ENCODE measurements at regions not wholly inside any gene's neighbourhood (a gene's known extent, or its start where the extent isn't known, plus 50 kb on each side); places are given as distances from the start of the nearest gene placed in this dataset.

DNA sequence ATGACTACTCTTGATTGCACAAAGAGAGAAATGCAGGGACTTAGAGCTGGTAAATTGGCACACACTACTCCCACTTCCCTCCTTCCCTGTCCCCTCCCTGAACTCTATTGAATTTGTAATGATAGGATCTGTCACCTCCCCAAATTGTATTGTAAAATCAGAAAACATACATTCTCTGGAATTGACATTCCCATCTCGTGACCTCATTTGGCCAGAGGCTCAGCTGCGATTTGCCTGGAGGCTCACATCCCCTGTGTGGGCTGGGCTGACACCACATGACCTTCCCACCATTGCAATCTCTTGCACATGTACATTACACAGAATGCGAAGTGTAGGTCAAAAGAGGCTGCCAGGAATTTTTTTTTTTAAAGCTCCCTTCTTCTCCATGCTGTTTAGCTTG, 172.1 kb downstream of the MID1IP1 start:
- FAIRE-seq (no peak), DNase-seq (ENCODE audit: insufficient read length, low spot score) (no peak)
- TF ChIP-seq POLR2A (IDR thresholded peaks at IDR 0.05; ENCODE audit: low read depth, low read length): no peak

DNA sequence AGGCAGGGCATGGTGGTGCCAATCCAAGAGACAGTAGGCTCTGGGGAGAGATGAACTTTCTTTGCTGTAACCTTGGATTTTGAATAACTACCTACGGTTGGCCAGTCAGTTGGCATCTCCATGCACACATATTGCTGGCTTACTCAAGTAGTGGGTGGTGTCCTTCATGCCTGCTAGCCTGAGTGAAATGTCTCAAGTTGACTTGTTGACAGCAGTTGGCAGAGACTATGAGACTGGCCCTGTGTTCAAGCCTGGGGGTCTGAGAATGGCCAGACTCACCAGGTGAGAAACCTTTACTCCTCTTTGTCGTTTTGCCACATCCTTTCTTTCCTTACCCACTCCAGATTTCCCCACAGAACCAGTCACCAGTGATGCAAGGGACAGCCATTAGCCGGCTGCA, 173.3 kb downstream of the MID1IP1 start:
- no peak for FAIRE-seq
- TF ChIP-seq POLR2A (IDR thresholded peaks at IDR 0.05; ENCODE audit: low read depth, low read length): no peak
- no peak for DNase-seq (ENCODE audit: insufficient read length, low spot score)

DNA sequence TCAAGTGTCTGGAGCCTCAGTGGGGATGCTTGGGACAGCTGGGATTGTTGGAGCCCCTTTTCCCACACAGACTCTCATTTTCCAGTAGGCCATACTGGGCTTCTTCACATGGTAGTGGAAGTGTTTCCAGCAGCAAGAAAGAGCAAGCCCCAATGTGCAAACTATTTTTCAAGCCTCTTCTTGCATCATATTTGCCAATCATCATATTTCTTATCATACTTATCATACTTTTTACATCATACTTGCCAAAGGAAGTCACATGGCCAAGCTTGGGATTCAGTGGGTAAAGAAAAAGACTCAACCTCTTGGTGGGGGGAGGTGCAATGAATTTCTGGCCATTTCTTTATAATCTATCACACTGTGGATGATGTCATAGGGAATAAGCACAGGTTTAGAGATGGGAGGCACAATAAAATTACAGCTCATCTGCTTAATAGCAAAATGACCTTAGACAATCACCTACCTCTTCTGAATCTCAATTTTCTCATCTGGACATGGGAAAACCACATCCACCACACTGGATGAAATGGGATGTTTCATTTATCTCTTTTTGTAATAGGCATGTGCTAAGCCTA, 174.2 kb downstream of the MID1IP1 start:
- no peak for FAIRE-seq
- no peak for DNase-seq (ENCODE audit: insufficient read length, low spot score)

DNA sequence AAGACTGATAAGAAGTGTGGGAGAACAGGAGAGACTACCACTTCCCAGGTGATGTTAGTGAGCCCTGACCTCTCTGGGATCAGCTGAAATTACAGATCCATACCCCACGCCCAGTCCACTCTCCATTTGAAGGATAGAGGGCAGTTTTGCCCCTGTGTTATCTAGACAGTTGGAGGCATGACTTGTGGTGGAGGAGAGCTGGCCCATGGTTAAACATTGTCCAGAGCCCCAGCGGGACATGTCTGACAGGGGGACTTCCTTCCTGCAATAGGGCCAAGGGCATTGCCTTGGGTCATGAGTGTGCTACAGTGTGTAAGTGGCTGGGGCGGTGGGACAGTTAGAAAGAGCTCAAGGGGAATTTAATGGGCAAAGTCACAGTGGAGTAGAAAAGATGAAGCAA, 181.1 kb downstream of the MID1IP1 start:
- TF ChIP-seq POLR2A (IDR thresholded peaks at IDR 0.05; ENCODE audit: low read depth, low read length): no peak
- DNase-seq (ENCODE audit: insufficient read length, low spot score) (no peak), FAIRE-seq (no peak)

More for the DNA sequence above, 174.2 kb downstream of the MID1IP1 start:
- TF ChIP-seq POLR2A (IDR thresholded peaks at IDR 0.05; ENCODE audit: low read depth, low read length): no peak

DNA sequence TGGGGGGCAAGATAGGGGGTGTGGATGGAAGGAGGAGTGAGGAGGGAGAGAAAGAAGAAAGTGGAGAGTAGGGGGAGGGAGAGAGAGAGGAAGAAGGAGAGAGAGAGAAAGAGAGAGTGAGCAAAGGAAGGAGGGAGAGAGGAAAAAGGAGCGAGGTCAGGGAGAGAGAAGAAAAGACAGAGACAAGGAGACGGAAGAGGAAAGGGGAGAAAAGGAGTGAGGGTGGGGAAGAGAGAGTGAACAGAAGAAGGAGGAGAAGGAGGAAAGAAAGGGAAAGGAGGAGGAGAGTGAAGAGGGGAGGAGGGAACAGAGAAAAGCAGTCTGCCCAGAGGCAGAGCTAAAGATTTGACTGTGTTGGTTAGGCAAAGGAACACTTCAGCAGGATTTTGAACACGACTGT, 181.6 kb downstream of the MID1IP1 start:
- FAIRE-seq (no peak), DNase-seq (ENCODE audit: insufficient read length, low spot score) (no peak)
- no peak for TF ChIP-seq POLR2A (IDR thresholded peaks at IDR 0.05; ENCODE audit: low read depth, low read length)

DNA sequence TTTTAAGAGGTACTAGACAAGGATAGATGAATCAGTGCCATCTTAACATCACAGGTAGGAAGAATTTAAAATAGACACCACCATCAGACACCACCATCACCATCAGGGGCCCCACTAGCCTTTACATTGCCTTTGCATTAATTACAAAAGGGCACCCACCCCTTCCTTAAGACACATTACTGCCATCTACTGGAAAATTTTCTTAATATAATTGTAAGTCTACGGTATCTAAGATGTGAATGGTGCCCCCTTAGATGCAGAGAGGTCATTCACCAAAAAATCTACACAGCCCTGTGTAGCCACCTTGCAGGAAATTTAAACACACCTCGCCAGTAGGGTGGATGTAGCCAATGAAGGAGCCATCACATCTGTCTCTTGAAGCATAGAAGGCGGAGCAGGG, 184.1 kb downstream of the MID1IP1 start:
- no peak for DNase-seq (ENCODE audit: insufficient read length, low spot score)
- no peak for TF ChIP-seq POLR2A (IDR thresholded peaks at IDR 0.05; ENCODE audit: low read depth, low read length)
- FAIRE-seq: no peak

DNA sequence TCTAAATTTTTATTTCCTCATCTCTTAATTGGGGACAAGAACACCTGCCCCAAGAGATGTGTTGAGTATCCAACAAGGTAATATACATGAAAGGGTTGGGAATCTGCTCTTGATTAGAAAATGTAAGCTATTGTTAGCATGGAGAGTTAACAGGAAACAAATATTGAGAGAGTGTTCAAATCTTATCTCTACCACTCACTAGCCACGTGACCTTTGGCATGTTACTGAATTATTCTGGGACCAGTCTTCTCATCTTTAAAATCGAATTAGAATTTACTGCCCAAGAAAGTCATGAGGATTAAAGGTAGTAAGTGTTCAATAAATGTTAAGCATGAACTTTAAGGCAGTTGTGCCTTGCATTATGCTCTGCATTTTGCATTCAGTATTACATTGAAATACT, 184.7 kb downstream of the MID1IP1 start:
- no peak for TF ChIP-seq POLR2A (IDR thresholded peaks at IDR 0.05; ENCODE audit: low read depth, low read length)
- no peak for FAIRE-seq

DNA sequence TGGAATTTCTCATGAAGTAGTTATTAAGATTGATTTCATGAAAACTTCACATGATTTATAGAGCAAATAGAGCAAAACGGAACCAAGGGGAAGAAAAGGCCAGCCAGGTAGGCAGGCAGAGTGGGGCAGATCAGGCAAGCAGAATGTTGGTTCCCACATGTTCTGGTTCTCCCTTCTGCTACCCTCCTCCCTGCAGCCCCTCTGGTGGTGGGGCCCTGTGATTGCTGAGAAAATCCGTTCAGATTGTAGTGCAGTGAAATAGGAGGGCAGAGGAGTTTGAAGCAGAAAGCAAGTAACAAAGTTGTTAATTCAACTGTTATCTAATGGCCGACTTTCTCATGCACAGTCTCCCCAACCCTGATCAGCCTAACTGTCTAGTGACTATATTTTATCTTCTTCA, 185.3 kb downstream of the MID1IP1 start:
- DNase-seq (ENCODE audit: insufficient read length, low spot score) (no peak), FAIRE-seq (no peak)
- no peak for TF ChIP-seq POLR2A (IDR thresholded peaks at IDR 0.05; ENCODE audit: low read depth, low read length)

More for the DNA sequence above, 184.7 kb downstream of the MID1IP1 start:
- DNase-seq (ENCODE audit: insufficient read length, low spot score): no peak

DNA sequence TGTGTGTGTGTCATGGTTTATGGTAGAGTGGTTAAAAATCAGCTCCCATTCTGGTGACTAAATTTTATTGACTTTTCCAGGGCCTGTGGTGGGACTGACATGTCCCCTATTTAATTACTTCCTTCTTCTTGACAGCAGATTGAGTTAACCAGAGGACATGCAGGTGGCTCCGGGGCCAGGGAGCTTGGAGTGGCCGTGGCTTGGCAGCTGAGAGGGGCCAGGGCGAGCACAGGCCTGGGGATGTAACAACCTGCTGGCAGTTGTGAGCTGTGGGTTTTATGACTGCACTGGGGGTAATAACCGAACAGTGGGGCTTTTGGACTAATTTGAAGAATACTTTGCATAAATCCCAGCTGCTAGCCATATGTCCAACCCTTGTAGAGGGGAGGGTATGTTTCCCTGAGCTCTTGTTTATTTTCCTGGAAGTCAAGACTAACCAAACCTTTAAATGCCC, 186.0 kb downstream of the MID1IP1 start:
- FAIRE-seq (no peak), DNase-seq (ENCODE audit: insufficient read length, low spot score) (no peak)
- TF ChIP-seq POLR2A (IDR thresholded peaks at IDR 0.05; ENCODE audit: low read depth, low read length): no peak

DNA sequence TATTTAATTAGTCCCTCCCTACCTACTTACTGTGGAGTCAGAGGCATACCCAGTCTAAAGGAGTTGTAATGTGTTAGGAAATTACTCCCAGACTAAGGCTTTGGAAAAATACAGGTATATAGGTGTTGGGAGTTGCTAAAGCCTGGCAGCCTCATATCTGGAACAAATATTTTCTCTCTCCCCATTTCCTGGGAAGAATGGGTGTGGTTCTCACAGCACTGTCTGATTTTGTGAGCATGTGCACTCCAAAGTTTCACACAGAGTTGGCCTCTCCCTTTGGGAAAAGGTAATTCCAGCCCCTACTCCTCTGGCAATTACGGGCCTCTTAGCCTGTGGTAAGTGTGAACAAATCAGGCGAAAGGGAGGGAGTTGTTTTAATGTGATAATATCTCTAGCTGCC, 187.0 kb downstream of the MID1IP1 start:
- FAIRE-seq (no peak), DNase-seq (ENCODE audit: insufficient read length, low spot score) (no peak)
- TF ChIP-seq POLR2A (IDR thresholded peaks at IDR 0.05; ENCODE audit: low read depth, low read length): no peak

DNA sequence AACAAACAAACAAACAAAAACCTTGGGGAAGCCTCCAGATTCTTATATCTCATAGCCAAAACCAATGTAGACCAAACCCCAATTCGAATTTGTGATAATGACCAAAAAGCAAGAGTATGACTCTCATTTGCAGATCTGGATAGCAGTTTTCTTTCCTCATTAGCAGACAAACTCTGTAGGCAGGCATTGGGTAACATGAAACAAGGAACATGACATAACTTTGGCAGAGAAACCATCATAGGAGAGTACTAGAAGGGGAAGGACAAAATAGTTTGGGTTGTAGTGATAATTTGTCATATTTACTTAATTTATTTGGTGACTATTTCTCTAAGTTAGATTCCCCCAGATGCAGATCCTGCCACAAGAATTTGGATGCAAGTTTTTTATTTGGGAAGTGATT, 187.8 kb downstream of the MID1IP1 start:
- DNase-seq (ENCODE audit: insufficient read length, low spot score): no peak
- no peak for TF ChIP-seq POLR2A (IDR thresholded peaks at IDR 0.05; ENCODE audit: low read depth, low read length)
- no peak for FAIRE-seq

DNA sequence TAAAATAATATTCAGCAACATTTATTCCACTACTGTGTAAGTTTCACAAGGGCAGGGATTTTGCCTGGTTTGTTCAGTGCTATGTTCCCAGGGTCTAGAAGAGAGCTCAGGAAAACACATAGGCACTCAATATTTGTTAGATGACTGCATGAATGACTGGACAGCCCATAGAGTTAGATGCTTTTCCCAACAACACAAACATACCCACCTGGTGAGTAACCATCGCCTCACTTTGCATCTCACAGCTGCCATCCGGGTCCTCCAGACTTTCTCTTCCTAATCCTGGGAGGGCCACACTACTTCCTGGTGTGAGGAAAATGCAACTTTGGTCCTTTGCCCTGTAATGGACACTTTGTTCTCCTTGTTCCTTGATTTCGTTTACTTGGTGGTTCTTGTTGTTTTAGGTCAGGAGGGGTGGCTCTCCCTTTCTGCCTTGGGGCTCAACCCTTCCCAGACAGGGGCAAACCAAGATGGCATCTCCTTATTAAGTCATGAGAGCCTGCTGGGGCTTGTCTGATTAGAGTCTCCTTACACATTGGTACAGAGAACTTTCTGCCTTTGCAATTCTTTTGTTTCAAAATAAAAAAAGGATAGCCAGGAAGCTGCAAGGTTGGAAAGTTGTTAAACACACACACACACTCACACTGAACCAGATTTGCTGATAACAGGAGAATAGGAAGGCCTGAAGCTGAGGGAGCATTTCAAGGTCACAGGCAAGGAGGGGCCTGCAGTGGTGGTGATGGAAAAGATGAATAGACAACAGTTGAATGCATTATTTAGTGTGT, 190.6 kb downstream of the MID1IP1 start:
- no peak for DNase-seq (ENCODE audit: insufficient read length, low spot score)
- no peak for TF ChIP-seq POLR2A (IDR thresholded peaks at IDR 0.05; ENCODE audit: low read depth, low read length)
- no peak for FAIRE-seq

DNA sequence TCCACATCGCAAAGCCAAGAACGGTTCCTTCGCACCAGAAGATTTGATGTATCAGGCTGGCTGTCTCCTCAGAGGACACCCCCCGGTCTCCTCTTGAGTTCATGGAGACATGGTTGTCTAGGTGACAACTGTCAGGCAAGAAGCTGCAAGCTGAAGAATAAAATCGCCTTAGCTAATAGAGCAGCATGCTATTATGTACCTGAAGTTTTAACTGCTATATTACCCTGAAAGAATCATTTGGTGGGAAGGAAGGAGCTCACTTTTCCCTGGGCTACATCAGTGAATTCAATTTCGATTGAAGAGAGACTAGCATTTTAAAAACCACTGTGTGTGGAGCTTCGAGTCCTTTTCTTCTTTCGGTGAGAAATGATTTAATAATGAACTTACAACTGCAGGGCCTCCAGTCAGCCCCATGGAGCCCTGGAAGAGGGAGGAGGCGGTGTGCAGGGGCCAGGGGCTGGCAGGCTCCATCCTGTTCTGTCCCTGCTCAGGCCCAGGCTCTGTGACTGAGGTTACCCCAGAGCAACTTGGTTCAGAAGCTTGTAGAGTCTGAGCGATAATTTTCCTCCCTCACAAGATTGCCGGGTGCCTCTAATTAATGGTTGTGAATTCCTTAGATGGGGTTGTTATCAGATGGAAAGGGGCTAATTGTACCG, 191.3 kb downstream of the MID1IP1 start:
- no peak for DNase-seq (ENCODE audit: insufficient read length, low spot score)
- TF ChIP-seq POLR2A (IDR thresholded peaks at IDR 0.05; ENCODE audit: low read depth, low read length): no peak
- FAIRE-seq: no peak

DNA sequence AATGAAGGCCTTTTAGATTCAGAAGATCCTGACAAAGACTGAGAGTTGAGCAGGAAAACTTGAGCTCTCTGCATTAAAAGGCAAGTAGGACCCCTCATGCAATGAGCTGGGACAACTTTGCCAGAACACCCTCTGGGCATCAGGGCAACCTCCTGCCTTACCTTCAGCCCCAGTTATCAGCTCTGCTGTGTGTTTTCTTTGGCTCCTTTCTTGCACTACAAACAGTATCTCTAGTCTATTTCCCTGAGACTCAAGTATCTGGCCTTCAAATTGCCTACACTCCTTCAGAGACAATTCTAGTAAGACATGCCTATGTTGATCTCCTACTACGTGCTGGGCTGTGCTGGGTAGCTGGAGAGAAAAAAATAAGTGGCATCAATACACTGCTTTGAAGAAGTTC, 192.2 kb downstream of the MID1IP1 start:
- FAIRE-seq (no peak), DNase-seq (ENCODE audit: insufficient read length, low spot score) (no peak)
- TF ChIP-seq POLR2A (IDR thresholded peaks at IDR 0.05; ENCODE audit: low read depth, low read length): no peak

DNA sequence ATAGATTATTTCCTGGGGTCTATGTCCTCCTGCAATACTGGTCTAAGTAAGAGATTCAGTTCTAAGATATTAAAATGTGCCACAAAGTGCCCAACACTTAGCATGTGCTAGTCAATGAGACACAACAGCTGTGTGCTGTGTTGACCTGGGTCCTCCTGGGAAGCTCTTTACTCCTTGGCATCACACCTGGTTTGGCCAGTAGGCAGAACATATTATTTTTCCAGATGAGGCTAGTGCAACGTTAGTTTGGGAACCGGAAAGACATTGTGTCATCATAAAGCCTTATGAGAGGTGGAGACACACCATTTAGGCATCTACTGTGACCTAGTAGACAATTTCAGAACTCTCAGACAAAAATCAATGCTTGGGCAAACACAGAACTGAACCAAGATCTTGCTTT, 197.8 kb downstream of the MID1IP1 start:
- no peak for FAIRE-seq
- TF ChIP-seq POLR2A (IDR thresholded peaks at IDR 0.05; ENCODE audit: low read depth, low read length): no peak
- DNase-seq (ENCODE audit: insufficient read length, low spot score): no peak
